Adrenal gland (tissue), 5 donors: ENCODE measurements at regions not wholly inside any gene's neighbourhood (a gene's known extent, or its start where the extent isn't known, plus 50 kb on each side); places are given as distances from the start of the nearest gene placed in this dataset.

ENCODE experiments used
- POLR2A ChIP-seq, 2 donors: fragments of 450-650 bp; IDR thresholded peaks; one replicate each; pipeline ENCODE4 v1.6.1; 2017; ENCODE audit warnings: antibody characterized with exemption in 2 of 2, mild to moderate bottlenecking in 2 of 2, moderate library complexity in 1 of 2
- TF ChIP-seq, protein P1 (sequence below), 6 experiments: fragments of 450-650 bp in 4 of 6; fragments of 200-600 bp in 2 of 6; sonication (generic) in 1 of 6; IDR thresholded peaks; 1 replicate in 5 of 6; 2 replicates in 1 of 6; pipeline versions ENCODE4 v1.5.1 to v1.8.0; 2016 to 2021; ENCODE audit warnings: antibody characterized with exemption in 6 of 6, mild to moderate bottlenecking in 2 of 6, moderate library complexity in 1 of 6
- donor health status: DM: no; HTN: no; CAD: no.

DNA sequence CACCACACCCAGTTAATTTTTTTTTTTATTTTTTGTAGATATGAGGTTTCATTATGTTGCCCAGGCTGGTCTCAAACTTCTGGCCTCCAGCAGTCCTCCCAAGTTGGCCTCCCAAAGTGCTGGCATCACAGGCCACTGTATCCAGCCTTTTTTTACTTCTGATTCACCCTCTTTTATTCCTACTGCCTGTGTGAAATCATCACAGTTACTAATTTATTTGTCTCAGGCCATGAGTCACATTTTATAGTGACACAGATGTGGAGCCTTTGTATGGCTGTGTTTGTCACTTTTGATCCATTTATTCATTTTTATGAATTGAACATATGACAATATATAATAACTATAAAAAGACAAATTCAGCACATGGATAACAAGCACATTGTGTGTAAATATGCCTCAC lies 67.1 kb upstream of the SNX2 start:
- TF ChIP-seq, protein P1, sequence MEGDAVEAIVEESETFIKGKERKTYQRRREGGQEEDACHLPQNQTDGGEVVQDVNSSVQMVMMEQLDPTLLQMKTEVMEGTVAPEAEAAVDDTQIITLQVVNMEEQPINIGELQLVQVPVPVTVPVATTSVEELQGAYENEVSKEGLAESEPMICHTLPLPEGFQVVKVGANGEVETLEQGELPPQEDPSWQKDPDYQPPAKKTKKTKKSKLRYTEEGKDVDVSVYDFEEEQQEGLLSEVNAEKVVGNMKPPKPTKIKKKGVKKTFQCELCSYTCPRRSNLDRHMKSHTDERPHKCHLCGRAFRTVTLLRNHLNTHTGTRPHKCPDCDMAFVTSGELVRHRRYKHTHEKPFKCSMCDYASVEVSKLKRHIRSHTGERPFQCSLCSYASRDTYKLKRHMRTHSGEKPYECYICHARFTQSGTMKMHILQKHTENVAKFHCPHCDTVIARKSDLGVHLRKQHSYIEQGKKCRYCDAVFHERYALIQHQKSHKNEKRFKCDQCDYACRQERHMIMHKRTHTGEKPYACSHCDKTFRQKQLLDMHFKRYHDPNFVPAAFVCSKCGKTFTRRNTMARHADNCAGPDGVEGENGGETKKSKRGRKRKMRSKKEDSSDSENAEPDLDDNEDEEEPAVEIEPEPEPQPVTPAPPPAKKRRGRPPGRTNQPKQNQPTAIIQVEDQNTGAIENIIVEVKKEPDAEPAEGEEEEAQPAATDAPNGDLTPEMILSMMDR (IDR thresholded peaks at IDR 0.05): no peak
- TF ChIP-seq POLR2A (IDR thresholded peaks at IDR 0.05): no peak
